ENCODE measurements at regions not wholly inside any gene's neighbourhood (a gene's known extent, or its start where the extent isn't known, plus 50 kb on each side); places are given as distances from the start of the nearest gene placed in this dataset.

- Histone ChIP-seq H3K4me3 (no peak overlapping the region), H3K4me1 (no peaks in the 10 kb centered on the region), H3K27me3 (no peaks in the 10 kb centered on the region), H3K27ac (no peak overlapping the region), H3K9me3 (no peaks in the 10 kb centered on the region), H3K36me3 (no peaks in the 10 kb centered on the region)
- TF ChIP-seq POLR2A (IDR thresholded peaks at IDR 0.05) = no peak
- no peak for TF ChIP-seq CTCF (IDR thresholded peaks at IDR 0.05)
- DNase-seq = no peak
- intact Hi-C loops (cut with DNase I) = no loop called here
These were observed 56.1 kb upstream of the NKAIN2 start for GRCh38 chr6:123747515-123747914.

GRCh38 chr6:123745895-123746294, 57.8 kb upstream of the NKAIN2 start:
- Histone ChIP-seq H3K36me3 (no peaks in the 10 kb centered on the region), H3K27ac (no peak overlapping the region), H3K27me3 (no peaks in the 10 kb centered on the region), H3K4me3 (no peak overlapping the region), H3K4me1 (no peaks in the 10 kb centered on the region), H3K9me3 (no peaks in the 10 kb centered on the region)
- intact Hi-C loops (cut with DNase I) = no loop called here
- TF ChIP-seq CTCF (IDR thresholded peaks at IDR 0.05) = no peak
- TF ChIP-seq POLR2A (IDR thresholded peaks at IDR 0.05) = no peak
- 53 to 71% methylated on average over 2 of the region's 2 CpGs for WGBS, 2 donors
- DNase-seq = no peak

- 41 to 51% methylated on average over 2 of the region's 2 CpGs for WGBS, 2 donors
- Histone ChIP-seq H3K27me3 (no peaks in the 10 kb centered on the region), H3K4me1 (no peaks in the 10 kb centered on the region), H3K27ac (no peak overlapping the region), H3K4me3 (no peak overlapping the region), H3K36me3 (no peaks in the 10 kb centered on the region), H3K9me3 (no peaks in the 10 kb centered on the region)
- DNase-seq = no peak
- no peak for TF ChIP-seq POLR2A (IDR thresholded peaks at IDR 0.05)
- no peak for TF ChIP-seq CTCF (IDR thresholded peaks at IDR 0.05)
- intact Hi-C loops (cut with DNase I) = no loop called here
These were observed 58.8 kb upstream of the NKAIN2 start for GRCh38 chr6:123744840-123745239.

DNA sequence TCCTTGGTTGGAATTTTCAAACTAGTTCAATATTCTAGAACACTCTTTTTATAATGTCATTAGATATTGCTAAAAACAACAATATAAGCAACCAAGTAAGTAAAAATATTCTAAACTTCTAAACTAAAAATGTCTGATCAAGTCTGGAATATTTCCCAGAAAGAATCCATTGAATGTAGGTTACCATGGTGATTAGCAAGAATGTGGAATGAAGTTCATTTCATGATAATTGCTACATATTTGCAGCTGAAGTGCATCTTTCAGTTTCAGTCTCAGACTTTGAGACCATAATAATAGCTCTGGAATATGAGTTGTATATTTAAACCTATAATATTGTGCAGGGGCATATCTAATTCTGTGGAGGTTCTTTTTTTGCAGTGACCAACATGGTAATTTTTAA, 61.0 kb upstream of the NKAIN2 start:
- H3K4me3 ChIP-seq = no peak overlapping the region
- H3K9me3 ChIP-seq = no peaks in the 10 kb centered on the region
- intact Hi-C loops (cut with DNase I) = no loop called here
- no peak overlapping the region for H3K27ac ChIP-seq
- DNase-seq = no peak
- TF ChIP-seq CTCF (IDR thresholded peaks at IDR 0.05) = no peak
- no peak for TF ChIP-seq POLR2A (IDR thresholded peaks at IDR 0.05)
- no peaks in the 10 kb centered on the region for H3K4me1 ChIP-seq
- H3K36me3 ChIP-seq = no peaks in the 10 kb centered on the region
- no peaks in the 10 kb centered on the region for H3K27me3 ChIP-seq

DNA sequence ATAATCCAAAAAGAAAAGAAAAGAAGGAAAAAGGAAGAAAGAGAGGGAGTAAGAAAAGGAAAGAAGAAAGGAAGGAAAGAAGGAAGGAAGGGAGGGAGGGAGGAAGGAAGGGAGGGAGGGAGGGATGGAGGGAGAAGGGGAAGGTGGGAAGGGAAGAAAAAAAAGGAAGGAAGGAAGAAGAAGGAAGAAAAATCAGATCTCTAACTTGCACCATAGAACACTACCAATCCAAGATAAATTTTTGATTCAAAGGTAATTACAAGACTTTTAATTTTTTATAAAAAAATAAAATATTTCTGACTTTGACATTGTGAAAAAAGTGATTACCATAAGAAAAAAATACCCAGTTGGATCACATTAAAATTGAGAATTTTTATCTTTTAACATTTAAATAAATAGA, 70.5 kb upstream of the NKAIN2 start:
- Histone ChIP-seq H3K9me3 (no peaks in the 10 kb centered on the region), H3K27me3 (no peaks in the 10 kb centered on the region), H3K36me3 (no peaks in the 10 kb centered on the region), H3K4me1 (no peaks in the 10 kb centered on the region), H3K4me3 (no peak overlapping the region), H3K27ac (no peak overlapping the region)
- TF ChIP-seq CTCF (IDR thresholded peaks at IDR 0.05) = no peak
- TF ChIP-seq POLR2A (IDR thresholded peaks at IDR 0.05) = no peak
- intact Hi-C loops (cut with DNase I) = no loop called here
- DNase-seq = no peak

Data from esophagus squamous epithelium (tissue), 5 donors.